ENCODE measurements at regions not wholly inside any gene's neighbourhood (a gene's known extent, or its start where the extent isn't known, plus 50 kb on each side); places are given as distances from the start of the nearest gene placed in this dataset.

DNA sequence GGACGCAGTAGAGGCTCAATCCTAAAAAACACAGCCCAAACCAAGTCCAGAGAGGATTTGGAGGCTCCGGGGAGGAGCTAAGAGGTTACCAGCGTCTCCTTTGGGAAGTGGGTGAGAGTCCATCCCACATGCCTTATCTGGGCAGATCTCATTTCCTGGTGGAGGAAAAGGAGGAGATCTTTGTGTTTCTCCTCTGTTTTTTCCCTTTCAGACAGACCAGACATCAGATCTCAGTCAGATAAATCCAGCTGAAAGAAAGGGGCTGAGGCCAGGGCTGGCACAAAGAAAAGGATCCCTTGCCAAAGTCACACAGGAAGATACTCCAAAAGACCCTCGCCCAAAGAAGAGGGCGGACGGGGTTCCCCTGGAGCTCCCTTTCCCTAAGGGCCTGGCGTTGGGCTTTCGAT is 58.3 kb upstream of the COMTD1 start:
- DNase-seq, result no peak

DNA sequence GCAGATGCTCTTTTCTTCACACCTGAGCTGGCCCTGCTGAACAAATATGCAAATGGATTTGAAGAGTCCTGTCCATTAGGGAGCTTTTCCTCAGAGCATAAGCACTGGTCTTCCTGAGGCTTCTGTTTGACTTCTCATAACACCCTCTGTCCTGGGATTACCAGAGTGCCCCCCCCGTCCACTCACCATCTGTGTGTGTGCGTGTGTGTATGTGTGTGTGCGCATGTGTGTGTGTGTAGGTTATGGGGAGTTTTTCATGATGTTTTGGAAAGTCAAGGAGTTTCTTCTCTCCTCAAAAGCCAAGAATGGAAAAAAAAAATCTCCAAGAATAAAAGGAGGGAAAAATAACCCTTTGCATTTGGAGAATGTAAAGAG is 57.7 kb upstream of the COMTD1 start:
- DNase-seq, result no peak

DNA sequence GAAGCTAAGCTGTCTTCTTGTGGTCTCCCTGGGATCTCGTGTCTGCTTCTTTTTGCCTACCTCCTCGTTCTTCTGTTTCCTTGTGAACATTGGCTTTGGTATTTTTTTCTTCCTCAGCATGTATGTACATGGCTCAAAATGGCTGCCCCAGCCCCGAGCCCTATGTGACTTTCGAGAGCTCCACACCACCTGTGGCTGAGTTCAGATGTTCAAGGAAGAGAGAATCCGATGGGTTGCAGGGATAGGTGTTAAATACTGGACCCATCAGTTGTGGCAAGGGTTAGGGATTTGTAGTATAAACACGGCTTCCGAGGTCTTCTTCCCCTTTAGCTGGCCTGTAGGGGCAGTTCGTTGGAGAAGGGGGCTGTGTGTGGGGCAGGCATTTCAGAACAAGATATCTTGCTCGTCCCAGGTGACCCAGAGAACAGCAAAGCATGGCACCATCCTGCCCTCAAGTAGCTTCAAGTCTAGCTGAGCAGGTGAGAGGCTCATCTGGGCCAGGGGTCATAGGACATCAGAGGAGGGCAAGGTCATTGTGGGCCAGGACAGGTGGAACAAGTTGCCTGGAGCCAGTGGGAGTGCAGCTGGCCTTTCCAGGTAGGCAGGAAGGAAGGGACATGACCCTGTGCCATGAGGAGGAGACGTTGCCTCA is 57.2 kb upstream of the COMTD1 start:
- no peak for DNase-seq

DNA sequence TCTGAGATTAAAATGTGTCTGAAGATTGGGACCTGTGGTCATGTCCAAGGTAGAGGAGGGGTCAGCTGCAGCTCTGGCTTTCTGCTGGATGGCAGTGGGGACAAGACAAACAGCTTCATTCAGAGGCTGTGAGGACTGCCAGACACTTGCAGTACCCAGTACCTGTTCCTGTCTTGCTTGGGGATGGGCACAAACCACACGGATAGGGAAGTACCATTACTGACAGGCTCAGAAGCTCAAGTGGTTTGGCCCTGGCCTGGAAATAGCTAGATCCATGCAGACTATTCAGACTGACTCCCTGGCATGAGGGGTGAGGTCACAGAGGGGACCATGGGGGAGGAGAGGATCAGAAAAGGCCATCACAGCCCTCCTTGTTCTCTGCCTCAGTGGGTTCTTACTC is 56.0 kb upstream of the COMTD1 start:
- DNase-seq, result no peak

DNA sequence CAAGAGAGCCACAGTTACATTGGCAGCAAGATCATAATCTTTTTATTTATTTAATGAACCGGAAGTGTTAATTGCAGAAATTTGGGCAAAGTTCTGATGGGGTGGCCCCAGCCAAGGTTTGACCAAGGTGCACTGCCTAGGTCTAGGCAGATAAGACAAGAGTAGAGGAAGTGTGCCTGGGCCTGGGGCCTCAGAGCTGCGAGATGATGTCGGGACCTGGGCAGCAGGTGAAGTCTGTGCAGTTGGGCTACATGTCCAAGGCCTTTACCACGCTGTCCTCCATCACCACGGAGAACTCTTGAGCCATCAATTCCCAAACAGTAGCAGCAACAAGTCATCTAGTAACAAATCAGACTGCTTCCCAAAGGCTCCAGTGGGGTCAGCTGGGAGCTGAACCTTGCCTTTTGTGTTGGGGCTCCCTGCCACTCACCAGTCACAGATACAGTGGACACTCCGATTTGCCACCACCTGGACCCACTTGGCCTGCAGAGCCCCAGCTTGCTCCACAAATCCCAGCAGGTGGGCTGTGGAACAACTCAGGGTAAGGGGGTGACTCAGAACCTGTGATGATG is 52.5 kb upstream of the COMTD1 start:
- DNase-seq, result no peak

DNA sequence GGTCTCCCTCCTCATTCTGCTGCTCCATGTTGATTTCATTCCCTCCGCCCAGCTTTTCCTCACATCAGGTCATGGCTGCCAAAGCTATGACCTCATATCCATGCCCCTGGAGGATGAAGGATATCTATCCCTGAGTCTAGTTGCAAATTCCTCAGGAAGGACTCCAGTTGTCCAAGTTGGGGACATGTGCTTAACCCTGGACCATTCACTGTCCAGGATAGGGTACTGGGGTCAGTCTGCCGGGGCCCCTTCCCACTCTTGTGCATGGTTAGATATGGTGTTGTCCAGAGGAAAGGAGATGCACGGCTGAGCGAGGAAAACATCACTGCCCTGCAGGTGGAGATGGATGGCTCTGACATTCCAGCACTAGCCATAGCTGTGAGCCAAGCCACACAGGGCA is 51.9 kb upstream of the COMTD1 start:
- DNase-seq, result no peak

DNA sequence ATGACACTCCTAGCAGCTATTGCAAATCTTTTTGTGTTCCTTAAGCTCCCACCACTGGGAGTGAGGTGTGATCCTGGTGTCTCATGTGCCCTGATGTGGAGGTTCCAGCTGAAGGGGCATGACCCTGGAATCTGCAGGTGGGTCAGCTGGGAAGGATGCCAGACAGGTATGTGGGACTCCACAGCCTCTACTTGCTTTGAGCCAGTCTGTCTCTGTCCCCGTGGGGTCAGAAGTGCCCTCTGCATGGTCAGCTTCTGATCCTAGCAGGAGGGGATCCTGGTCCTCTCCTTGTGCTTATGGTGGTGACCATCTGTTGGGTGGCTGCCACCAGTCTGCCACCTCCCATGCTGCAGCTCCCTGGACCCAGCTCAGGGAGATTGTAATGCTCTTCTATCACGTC is 51.1 kb upstream of the COMTD1 start:
- no peak for DNase-seq

All from OCI-M1 (cell line).